Panc1 (cell line): ENCODE measurements at regions not wholly inside any gene's neighbourhood (a gene's known extent, or its start where the extent isn't known, plus 50 kb on each side); places are given as distances from the start of the nearest gene placed in this dataset.

Experiments
- ATAC-seq: fragments of 200-7000 bp; cut with Tn5 transposase; 2 replicates; pipeline ENCODE4 v1.9.1; 2020; ENCODE audit warnings: mild to moderate bottlenecking, moderate library complexity
- BruUV-seq: library from RNA; stranded (reverse); fragments of 400-500 nt; replicated peaks from 2 replicates; lab custom pipeline; 2021; lab: Mats Ljungman, UMichigan
- CTCF ChIA-PET: fragments of 300-600 bp; sonication (Branson Sonifier 250); formaldehyde crosslinking; loops from one replicate; lab custom pipeline; 2022; ENCODE audit warnings: antibody characterized with exemption; lab: Charles Lee
- POLR2A ChIA-PET: fragments of 300-600 bp; sonication (Branson Sonifier 250); formaldehyde crosslinking; loops from one replicate; lab custom pipeline; 2022; ENCODE audit warnings: antibody characterized with exemption; lab: Charles Lee
- DNase-seq: peaks from one replicate; pipeline ENCODE4 v3.0.0-alpha.2; 2010; ENCODE audit warnings: low read depth, low spot score
- H3K27ac ChIP-seq: 2 replicates; pipeline ENCODE4 v1.5.1; 2011; ENCODE audit warnings: mild to moderate bottlenecking, low read length, inconsistent platforms
- H3K27me3 ChIP-seq: fragments of 200-500 bp; sonication (Bioruptor generic); 2 replicates; pipeline ENCODE4 v1.6.0; 2014; ENCODE audit warnings: low read length, inconsistent platforms; ENCODE audit not compliant: control insufficient read depth, insufficient read depth
- H3K36me3 ChIP-seq: fragments of 200-500 bp; sonication (Bioruptor generic); 2 replicates; pipeline ENCODE4 v1.5.1; 2014; ENCODE audit warnings: inconsistent platforms, mild to moderate bottlenecking, low read length, moderate library complexity; ENCODE audit not compliant: control insufficient read depth, insufficient read depth
- H3K4me1 ChIP-seq: 2 replicates; pipeline ENCODE4 v1.5.1; 2011; ENCODE audit warnings: inconsistent platforms, mild to moderate bottlenecking, low read length, moderate library complexity; ENCODE audit not compliant: control insufficient read depth, insufficient read depth
- H3K4me3 ChIP-seq, 2 experiments: 2 replicates each; pipeline ENCODE4 v1.5.1; 2011 to 2012; ENCODE audit warnings: low read depth in 2 of 2, low read length in 2 of 2, mild to moderate bottlenecking in 2 of 2, inconsistent platforms in 1 of 2, moderate library complexity in 1 of 2
- H3K9me3 ChIP-seq: fragments of 200-500 bp; sonication (Bioruptor generic); 2 replicates; pipeline ENCODE4 v1.5.1; 2014; ENCODE audit warnings: low read depth, mild to moderate bottlenecking, inconsistent platforms, low read length, moderate library complexity; ENCODE audit not compliant: control insufficient read depth, insufficient read depth
- POLR2AphosphoS5 ChIP-seq: IDR thresholded peaks from 2 replicates; pipeline ENCODE4 v1.6.1; 2012; ENCODE audit warnings: mild to moderate bottlenecking, low read depth, low read length, moderate library complexity
- SIN3A ChIP-seq: IDR thresholded peaks from 2 replicates; pipeline ENCODE4 v1.6.1; 2012; ENCODE audit warnings: low read depth, mild to moderate bottlenecking, low read length, moderate library complexity, borderline replicate concordance; ENCODE audit not compliant: insufficient read depth
- TCF7L2 ChIP-seq: IDR thresholded peaks from 2 replicates; pipeline ENCODE4 v1.6.1; 2011; ENCODE audit warnings: mild to moderate bottlenecking, low read depth, low read length, inconsistent platforms
- in situ Hi-C: cut with HindIII; loops from 2 replicates; pipeline ENCODE4 v1.10.0; 2016; ENCODE audit warnings: low sequenced_read_pairs, low pct_unique_long_range_greater_than_20kb
- intact Hi-C: fragments of 100-400 bp; cut with micrococcal nuclease; formaldehyde crosslinking; loops from one replicate; pipeline ENCODE4 v1.10.0; 2022; ENCODE audit not compliant: unreplicated experiment
- TF ChIP-seq, protein P1 (sequence below): fragments of 450-650 bp; IDR thresholded peaks from 2 replicates; pipeline ENCODE4 v1.5.1; 2017; ENCODE audit warnings: mild to moderate bottlenecking
- TF ChIP-seq, protein P2 (sequence below), 2 experiments: IDR thresholded peaks; 2 replicates each; pipeline ENCODE4 v1.6.1; 2011 to 2012; ENCODE audit warnings: low read depth in 2 of 2, control low read depth in 1 of 2, low read length in 1 of 2, mild to moderate bottlenecking in 1 of 2, moderate library complexity in 1 of 2; ENCODE audit not compliant: insufficient read depth in 1 of 2

DNA sequence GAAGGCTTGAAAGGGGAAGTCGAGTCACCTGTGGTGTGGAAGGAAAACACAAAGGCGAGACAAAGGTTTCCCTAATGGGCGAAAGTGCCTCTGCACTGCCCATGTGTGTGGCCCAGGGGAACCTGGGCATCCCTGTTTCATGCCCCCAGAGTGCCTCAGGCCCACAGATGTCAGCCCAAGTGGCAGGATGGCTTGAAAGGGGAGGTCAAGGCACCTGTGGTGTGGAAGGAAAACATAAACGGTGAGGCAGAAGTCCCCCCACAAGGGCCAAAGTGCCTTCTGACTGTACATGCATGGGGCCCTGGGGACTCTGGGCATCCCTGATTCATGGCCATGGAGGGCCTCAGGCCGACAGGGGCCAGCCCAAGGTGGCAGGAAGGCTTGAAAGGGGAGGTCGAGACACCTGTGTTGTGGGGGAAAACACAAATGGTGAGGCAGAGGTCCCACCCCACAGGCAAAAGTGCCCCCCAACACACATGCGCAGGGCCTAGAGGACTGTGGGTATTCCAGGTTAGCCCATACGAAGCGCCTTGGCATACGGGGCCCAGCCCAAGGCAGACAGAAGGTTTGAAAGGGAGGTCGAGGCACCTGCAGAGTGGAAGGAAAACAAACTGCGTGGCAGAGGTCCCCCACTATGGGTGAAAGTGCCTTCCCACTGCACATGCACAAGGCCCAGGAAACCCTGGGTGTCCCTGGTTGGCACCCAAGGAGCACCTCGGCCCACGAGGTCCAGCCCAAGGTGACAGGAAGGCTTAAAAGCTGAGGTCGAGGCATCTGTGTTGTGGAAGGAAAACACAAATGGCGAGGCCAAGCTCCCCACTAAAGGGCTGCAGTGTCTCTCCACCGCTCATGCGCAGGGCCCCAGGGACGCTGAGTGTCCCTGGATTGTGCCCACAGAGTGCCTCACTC is 382.3 kb downstream of the ALG10 start:
- Histone ChIP-seq H3K36me3 (no peaks in the 10 kb centered on the region), H3K4me3 (no peak overlapping the region), H3K27ac (no peak overlapping the region), H3K27me3 (peaks cover 10% of the 10 kb centered on the region; the same call in 1 of the 2 replicates), H3K4me1 (no peaks in the 10 kb centered on the region), H3K9me3 (no peaks in the 10 kb centered on the region)
- intact Hi-C loops, result loop anchor here (10.0 kb wide), 1 partner anchor 220 kb away; no protein-coding TSS in a partner anchor
- ATAC-seq (no peak), DNase-seq (no peak)
- BruUV-seq, result no TSS peak
- CTCF ChIA-PET, result interaction anchor here (0.6 kb wide), 1 partner anchor 54 kb away, joined by 3 read pairs; no protein-coding TSS in a partner anchor
- POLR2A ChIA-PET, result no interaction called here
- TF ChIP-seq, protein P1, sequence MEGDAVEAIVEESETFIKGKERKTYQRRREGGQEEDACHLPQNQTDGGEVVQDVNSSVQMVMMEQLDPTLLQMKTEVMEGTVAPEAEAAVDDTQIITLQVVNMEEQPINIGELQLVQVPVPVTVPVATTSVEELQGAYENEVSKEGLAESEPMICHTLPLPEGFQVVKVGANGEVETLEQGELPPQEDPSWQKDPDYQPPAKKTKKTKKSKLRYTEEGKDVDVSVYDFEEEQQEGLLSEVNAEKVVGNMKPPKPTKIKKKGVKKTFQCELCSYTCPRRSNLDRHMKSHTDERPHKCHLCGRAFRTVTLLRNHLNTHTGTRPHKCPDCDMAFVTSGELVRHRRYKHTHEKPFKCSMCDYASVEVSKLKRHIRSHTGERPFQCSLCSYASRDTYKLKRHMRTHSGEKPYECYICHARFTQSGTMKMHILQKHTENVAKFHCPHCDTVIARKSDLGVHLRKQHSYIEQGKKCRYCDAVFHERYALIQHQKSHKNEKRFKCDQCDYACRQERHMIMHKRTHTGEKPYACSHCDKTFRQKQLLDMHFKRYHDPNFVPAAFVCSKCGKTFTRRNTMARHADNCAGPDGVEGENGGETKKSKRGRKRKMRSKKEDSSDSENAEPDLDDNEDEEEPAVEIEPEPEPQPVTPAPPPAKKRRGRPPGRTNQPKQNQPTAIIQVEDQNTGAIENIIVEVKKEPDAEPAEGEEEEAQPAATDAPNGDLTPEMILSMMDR, result no peak
- TF ChIP-seq, protein P2, sequence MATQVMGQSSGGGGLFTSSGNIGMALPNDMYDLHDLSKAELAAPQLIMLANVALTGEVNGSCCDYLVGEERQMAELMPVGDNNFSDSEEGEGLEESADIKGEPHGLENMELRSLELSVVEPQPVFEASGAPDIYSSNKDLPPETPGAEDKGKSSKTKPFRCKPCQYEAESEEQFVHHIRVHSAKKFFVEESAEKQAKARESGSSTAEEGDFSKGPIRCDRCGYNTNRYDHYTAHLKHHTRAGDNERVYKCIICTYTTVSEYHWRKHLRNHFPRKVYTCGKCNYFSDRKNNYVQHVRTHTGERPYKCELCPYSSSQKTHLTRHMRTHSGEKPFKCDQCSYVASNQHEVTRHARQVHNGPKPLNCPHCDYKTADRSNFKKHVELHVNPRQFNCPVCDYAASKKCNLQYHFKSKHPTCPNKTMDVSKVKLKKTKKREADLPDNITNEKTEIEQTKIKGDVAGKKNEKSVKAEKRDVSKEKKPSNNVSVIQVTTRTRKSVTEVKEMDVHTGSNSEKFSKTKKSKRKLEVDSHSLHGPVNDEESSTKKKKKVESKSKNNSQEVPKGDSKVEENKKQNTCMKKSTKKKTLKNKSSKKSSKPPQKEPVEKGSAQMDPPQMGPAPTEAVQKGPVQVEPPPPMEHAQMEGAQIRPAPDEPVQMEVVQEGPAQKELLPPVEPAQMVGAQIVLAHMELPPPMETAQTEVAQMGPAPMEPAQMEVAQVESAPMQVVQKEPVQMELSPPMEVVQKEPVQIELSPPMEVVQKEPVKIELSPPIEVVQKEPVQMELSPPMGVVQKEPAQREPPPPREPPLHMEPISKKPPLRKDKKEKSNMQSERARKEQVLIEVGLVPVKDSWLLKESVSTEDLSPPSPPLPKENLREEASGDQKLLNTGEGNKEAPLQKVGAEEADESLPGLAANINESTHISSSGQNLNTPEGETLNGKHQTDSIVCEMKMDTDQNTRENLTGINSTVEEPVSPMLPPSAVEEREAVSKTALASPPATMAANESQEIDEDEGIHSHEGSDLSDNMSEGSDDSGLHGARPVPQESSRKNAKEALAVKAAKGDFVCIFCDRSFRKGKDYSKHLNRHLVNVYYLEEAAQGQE (IDR thresholded peaks at IDR 0.05; ENCODE audit: insufficient read depth in 1 of 2, low read depth in 2 of 2, low read length in 1 of 2), result no peak
- TF ChIP-seq POLR2AphosphoS5, result no peak
- TF ChIP-seq TCF7L2, result no peak
- TF ChIP-seq SIN3A, result no peak
- in situ Hi-C loops, result no loop called here

- H3K4me3 ChIP-seq, result no peak overlapping the region
- CTCF ChIA-PET, result no interaction called here
- no peak overlapping the region for H3K27ac ChIP-seq
- H3K36me3 ChIP-seq, result no peaks in the 10 kb centered on the region
- intact Hi-C loops (loop anchor here (10.0 kb wide), 1 partner anchor 219 kb away; no protein-coding TSS in a partner anchor), in situ Hi-C loops (no loop called here)
- peaks cover 6% of the 10 kb centered on the region; the same call in 1 of the 2 replicates for H3K27me3 ChIP-seq
- no peak for DNase-seq
- H3K9me3 ChIP-seq, result no peaks in the 10 kb centered on the region
- POLR2A ChIA-PET, result no interaction called here
- BruUV-seq, result no TSS peak
- no peaks in the 10 kb centered on the region for H3K4me1 ChIP-seq
- no peak for ATAC-seq
- TF ChIP-seq POLR2AphosphoS5 (no peak), SIN3A (no peak), TCF7L2 (no peak)
- TF ChIP-seq, protein P1, result no peak
- TF ChIP-seq, protein P2 (IDR thresholded peaks at IDR 0.05; ENCODE audit: insufficient read depth in 1 of 2, low read depth in 2 of 2, low read length in 1 of 2), result no peak
Observed at GRCh38 chr12:34405286-34406227, 383.3 kb downstream of the ALG10 start.
